ENCODE measurements at regions not wholly inside any gene's neighbourhood (a gene's known extent, or its start where the extent isn't known, plus 50 kb on each side); places are given as distances from the start of the nearest gene placed in this dataset.

GRCh38 chr12:38984388-38984787 is 79.0 kb upstream of the CPNE8 start:
- DNase-seq (ENCODE audit: insufficient read length, low spot score) (no peak), FAIRE-seq (no peak)

GRCh38 chr12:38983117-38983571 is 77.8 kb upstream of the CPNE8 start:
- FAIRE-seq (no peak), DNase-seq (ENCODE audit: insufficient read length, low spot score) (no peak)

GRCh38 chr12:38977132-38977531 is 71.7 kb upstream of the CPNE8 start:
- no peak for FAIRE-seq

GRCh38 chr12:38969706-38970105 is 64.3 kb upstream of the CPNE8 start:
- FAIRE-seq (no peak), DNase-seq (ENCODE audit: insufficient read length, low spot score) (no peak)

More at GRCh38 chr12:38977132-38977531, 71.7 kb upstream of the CPNE8 start:
- DNase-seq (ENCODE audit: insufficient read length, low spot score) = no peak

GRCh38 chr12:38961683-38962082 is 56.3 kb upstream of the CPNE8 start:
- FAIRE-seq (no peak), DNase-seq (ENCODE audit: insufficient read length, low spot score) (no peak)

- DNase-seq (ENCODE audit: insufficient read length, low spot score) = no peak
- no peak for FAIRE-seq
Observed at GRCh38 chr12:38961012-38961411, 55.6 kb upstream of the CPNE8 start.

GRCh38 chr12:38956337-38956736 is 50.9 kb upstream of the CPNE8 start:
- no peak for FAIRE-seq
- DNase-seq (ENCODE audit: insufficient read length, low spot score) = no peak
